ENCODE measurements at regions not wholly inside any gene's neighbourhood (a gene's known extent, or its start where the extent isn't known, plus 50 kb on each side); places are given as distances from the start of the nearest gene placed in this dataset.
"Not testable (repeated sequence)": the region's sequence is repeated elsewhere in the genome, so short reads cannot be mapped to it uniquely, and the experiment has no call there.

DNA sequence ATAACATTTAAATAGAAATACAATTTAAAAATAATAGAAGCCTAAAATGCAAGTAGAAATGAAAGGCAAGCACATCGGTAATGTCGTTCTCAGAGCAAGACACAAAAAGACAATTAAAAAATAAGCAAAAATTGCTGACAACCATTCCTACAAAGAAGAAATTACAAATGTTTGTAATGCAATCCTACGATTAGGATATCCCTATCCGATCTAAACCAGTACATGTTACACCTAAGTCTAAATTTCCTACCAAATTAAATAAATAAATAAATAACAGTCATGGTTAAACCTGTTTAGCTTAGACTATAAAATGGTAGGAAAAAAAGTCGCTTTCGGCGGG lies 90.0 kb downstream of the ANXA2R start:
- no peak for DNase-seq (ENCODE audit: low read depth in 1 of 2, low spot score in 1 of 2)

DNA sequence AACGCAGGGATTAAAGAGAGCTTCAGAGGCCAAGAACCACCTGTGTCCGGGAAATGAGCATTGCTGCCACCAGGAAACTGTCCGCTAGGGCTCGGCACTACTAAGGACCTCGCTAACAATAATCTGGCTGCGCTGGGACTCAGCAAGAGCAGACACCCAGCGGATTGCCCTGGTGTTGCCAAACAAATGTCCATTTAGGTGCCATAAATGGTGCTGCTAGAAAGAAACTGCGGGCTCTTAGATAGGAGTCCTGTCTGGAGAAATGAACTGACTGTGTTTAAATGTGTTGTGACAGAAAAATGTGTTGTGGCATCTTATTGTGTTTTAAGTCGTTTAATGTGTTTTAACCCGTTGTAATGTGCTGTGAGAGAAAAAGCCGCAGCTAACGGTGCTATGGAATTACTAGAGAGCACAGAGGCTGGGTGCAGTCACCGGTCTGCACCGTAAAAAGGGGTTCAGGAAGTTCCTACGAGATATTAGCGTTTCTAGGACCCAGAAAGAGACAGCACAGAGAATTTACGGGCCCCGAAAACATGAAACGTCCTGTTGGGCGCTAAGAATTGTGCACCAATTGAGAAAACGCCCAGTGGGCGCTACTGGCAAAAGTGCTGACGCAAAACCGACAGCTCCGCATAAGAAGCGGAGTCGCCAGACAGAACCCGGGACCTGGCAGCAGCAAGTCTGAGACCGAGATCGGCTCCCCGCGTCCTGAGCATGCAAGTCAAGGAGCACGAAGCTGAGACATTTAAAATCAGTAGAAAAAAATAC lies 90.6 kb downstream of the ANXA2R start:
- peak in 1 of 2 donors; percentile 19 for DNase-seq (ENCODE audit: low read depth in 1 of 2, low spot score in 1 of 2)

DNA sequence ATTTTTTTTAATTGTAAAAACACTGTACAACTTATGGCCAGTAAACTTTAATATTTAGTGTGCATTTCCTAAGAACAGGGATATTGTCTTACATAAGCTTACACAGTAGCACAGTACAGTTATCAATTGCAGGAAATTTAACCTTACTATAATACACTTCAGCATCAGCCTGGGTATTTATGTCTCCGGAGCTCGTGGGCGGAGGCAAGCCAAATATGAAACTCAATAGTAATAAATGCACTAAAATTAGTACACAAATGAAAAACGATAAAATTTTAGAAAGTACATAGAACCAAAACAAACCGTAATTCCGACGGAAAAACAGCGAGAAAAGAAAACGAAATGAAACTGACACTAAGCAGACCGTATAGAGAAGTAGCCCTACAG lies 91.2 kb downstream of the ANXA2R start:
- no peak for DNase-seq (ENCODE audit: low read depth in 1 of 2, low spot score in 1 of 2)

DNA sequence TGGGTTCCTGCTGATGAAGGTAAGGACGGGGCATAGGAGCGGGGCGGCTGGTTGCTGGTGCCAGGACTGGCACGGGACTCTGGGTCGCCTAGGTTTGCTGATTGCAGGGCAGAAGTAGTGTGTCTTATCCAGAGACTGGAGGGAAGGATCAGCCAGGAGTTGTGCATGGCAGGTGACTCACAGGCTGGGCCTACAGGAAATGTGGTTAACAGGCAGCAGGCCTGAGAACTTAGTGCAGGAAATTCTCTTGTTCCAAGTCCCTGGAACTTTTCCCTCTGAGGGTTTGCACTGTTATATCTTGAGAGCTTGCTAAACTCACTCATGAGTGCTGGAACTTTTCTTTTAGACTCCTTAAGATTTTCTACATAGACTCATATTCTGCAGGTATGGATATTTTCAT lies 95.1 kb downstream of the ANXA2R start:
- no peak for DNase-seq (ENCODE audit: low read depth in 1 of 2, low spot score in 1 of 2)

DNA sequence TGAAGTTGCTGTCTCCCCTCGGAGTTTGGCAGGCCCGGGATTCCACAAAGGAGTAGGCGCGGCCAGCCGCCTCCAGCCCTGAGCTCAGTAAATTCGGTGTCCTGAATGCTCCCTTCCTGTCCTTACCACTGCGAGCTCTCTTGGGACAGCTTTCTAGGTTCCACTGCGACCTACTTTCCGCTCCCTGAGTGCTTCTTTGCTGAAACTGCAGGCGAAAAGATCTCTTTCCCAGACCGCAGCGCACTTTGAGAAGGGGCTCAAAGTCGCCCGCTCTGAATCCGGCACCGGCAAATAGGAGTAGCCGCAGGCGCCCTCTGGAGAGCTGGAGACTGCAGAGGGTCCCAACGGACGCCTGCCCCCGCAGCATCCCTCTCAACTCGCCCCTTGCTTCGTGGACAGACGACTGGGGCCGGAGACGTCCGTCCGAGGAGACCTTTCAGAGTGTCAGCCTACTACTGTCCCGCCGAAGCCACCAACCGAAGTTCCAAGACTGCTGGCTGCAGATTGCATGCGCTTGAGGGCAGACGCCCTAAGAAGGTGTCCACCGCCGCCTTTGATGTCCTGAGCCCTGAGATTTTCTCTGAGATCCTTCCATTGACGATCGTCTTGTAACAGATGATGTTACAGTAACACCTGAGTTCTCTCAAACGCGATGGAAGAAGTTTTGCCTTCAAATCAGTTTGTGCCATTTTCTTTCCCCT lies 96.0 kb downstream of the ANXA2R start:
- DNase-seq (ENCODE audit: low read depth in 1 of 2, low spot score in 1 of 2), result no peak

DNA sequence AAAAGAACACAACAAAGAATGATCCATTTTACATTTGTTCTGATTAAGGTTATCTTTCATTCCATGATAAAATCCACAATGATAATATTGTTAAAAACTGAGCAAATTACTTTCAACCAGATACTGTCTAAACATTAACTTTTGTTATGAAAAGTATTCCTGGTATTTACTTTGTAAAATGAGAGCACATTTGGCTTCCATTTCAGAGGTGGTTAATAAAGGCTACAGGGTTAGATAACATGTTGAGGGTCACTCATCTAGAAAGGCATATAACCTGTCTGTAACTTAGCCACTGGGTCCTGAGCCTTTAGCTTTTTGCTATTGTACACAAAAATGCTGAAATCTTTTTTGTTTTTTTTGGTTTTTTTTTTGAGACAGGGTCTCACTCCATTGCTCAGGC lies 99.3 kb downstream of the ANXA2R start:
- DNase-seq (ENCODE audit: low read depth in 1 of 2, low spot score in 1 of 2), result no peak

DNA sequence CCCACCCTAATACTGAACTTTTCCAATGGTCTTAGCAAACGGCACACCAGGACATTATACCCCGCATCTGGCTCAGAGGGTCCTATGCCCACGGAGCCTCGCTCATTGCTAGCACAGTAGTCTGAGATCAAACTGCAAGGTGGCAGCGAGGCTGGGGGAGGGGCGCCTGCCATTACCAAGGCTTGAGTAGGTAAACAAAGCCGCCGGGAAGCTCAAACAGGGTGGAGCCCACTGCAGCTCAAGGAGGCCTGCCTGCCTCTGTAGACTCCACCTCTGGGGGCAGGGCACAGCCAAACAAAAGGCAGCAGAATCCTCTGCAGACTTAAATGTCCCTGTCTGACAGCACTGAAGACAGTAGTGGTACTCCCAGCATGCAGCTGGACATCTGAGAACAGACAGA lies 108.1 kb downstream of the ANXA2R start:
- DNase-seq (ENCODE audit: low read depth in 1 of 2, low spot score in 1 of 2), result not testable (repeated sequence)

DNA sequence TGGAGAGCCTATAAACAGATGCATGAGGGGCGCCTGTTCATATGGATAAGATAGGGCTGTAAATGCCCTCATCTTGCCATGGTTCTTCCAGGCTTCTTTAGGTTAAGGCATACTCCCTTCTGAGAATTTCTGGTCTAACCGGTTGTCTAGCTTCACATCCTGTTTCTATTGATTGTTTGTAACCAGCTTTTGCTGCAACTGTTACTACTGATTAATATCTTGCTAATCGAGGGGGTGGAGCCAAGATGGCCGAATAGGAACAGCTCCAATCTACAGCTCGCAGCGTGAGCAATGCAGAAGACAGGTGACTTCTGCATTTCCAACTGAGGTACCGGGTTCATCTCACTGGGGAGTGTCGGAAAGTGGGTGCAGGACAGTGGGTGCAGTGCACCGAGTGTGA lies 108.7 kb downstream of the ANXA2R start:
- not testable (repeated sequence) for DNase-seq (ENCODE audit: low read depth in 1 of 2, low spot score in 1 of 2)

DNA sequence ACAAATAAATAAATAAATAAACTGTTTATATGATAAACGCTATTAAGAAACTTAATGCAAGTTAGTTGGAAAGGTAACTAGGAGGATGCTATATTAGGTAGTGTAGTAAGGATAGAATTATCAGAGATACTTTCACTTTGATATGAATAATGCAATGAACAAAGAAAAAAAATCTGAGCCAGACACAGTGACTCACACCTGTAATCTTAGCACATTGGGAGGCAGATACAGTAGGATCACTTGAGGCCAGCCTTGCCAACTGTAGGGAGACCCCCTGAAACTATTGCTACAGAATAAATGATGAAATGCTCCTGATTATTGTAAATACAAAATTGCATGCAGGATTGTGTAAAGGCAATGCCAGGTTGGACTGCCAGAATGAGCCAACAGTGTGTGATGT lies 109.2 kb downstream of the ANXA2R start:
- no peak for DNase-seq (ENCODE audit: low read depth in 1 of 2, low spot score in 1 of 2)

DNA sequence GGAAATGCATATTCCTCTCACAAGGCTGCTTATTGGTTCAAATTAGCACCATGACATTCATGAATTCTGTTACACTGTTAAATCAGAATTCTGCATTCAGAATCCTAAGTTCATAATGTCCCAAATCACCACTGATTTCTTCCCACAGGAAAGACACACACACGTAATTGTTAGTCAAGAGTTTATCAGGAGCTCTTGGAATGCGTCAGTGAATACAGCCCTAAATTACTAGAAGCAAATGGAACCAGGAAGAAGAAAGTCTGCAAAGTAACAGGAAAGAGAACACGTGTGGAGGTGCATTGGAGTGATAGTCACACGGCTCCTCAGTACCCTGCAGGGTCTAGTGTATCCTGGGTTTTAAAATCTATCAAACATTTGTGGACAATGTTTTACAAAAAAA lies 110.2 kb downstream of the ANXA2R start:
- DNase-seq (ENCODE audit: low read depth in 1 of 2, low spot score in 1 of 2), result no peak

DNA sequence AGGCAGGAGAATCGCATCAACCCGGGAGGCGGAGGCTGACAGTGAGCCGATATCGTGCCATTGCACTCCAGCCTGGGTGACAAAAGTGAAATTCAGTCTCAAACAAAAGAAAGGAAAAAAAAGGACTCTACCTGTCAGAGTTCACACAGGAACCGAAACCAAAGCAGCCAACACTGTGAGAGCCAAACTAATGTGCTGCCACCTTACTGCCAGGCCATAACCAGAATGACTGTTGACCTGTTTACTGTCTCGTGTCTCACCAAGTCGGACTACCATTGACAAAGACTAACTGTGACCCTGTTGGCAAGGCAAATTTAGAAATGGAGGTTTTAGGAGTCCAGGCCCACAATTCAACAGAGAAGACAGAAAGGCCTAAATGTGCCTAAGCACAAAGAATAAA lies 112.4 kb downstream of the ANXA2R start:
- DNase-seq (ENCODE audit: low read depth in 1 of 2, low spot score in 1 of 2), result no peak

DNA sequence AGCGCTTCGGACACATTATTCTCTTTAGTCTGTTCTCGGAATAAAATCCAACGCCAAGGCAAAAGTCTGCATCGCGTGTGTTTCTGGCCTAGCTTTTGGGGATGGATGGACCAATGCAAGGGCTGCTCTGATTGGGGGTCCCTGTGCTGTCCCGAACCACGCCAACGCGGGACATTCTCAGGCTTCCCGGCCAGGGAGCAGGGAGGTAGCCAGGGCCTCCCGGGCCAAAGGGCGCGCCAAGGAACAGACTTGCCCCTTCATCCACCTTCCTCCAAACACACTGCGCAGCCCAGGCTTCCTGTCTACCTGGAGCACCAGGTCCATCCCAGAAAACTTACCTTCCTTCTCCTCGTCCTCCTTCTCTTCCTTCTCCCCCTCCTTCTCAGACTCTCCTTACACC lies 113.0 kb upstream of the SELENOP start:
- DNase-seq (ENCODE audit: low read depth in 1 of 2, low spot score in 1 of 2), result no peak

DNA sequence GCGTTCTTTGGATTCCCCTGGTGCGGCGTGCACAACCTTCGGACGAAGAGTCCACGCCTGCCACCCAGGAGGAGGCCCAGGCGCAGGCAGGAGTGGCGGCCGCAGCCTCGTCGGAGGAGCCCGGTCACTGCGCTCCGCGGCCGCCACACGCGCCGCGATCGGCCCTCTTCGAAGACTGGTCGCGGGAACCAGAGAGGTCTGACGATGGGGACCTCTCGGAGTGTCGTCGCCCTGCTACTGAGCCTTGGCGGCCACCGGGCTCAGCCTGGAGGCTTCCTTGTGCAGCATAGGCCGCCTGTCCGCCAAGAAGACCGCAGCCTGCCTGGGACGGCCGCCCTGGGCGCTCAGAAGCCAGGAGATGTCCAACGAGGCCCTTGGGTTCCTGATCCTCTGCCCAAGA lies 112.5 kb upstream of the SELENOP start:
- DNase-seq (ENCODE audit: low read depth in 1 of 2, low spot score in 1 of 2), result no peak

DNA sequence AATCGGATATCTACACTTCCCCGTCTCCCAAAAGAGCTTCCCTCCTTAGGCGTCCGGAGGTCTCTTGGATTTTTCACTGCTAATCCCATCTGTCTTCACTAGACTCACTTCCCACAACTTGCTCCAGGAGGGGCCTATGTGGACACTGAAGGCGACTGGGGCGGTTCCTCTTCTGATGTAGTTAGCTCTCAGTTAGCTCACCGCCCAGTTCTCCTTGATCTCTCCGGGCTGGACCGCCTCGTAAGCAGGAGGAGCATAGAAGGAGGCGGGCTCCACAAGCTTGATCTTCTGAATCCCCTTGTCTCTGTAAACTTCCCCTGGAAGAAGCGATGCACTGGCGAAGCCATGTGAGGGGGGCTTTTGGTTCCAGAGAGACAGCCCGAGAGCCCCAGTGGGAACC lies 112.0 kb upstream of the SELENOP start:
- no peak for DNase-seq (ENCODE audit: low read depth in 1 of 2, low spot score in 1 of 2)

DNA sequence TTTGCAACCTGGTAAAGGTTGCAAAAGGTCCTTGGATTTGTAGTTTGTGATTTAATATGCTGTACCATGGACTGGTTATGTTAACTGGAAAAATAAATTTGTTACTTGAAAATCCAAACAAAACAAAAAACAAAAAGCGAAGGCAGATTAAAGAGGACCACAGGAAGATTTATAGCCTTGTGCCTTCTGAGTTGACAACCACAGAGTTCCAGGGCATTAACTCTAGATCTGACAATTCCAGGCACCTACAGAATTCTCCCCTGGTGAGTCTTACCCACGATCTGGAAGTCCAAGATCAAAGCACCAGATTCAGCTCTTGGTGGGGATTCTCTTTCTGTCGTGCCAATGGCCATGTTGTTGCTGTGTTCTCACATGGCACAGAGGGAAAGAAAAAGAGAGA lies 107.9 kb upstream of the SELENOP start:
- DNase-seq (ENCODE audit: low read depth in 1 of 2, low spot score in 1 of 2), result no peak

DNA sequence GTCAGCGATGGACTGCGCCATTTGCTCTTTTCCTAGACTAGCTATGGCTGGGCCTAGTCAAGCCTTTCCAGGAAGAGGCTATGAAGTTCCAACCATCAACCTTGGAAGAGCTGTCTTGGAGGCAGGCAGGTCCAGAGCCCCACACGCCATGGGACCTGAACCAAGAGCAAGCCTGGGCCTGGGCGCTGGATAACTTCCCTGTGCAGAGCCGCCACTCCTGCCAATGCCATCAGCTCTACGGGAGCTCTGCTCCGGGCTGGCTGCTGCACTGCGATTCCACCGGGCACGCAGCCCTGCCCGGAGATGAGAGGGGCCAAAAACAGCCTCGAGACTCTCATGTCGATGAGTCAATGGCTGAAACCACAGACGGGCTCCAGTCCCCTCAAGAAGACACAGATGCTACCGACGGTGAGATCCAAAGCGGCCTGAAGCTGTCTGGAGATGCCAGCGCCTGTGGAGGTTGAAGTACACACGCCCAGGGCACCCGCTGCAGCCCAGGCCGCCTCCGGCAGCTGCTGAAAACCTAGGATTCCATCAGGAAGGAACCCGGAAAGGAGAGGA lies 103.7 kb upstream of the SELENOP start:
- no peak for DNase-seq (ENCODE audit: low read depth in 1 of 2, low spot score in 1 of 2)

DNA sequence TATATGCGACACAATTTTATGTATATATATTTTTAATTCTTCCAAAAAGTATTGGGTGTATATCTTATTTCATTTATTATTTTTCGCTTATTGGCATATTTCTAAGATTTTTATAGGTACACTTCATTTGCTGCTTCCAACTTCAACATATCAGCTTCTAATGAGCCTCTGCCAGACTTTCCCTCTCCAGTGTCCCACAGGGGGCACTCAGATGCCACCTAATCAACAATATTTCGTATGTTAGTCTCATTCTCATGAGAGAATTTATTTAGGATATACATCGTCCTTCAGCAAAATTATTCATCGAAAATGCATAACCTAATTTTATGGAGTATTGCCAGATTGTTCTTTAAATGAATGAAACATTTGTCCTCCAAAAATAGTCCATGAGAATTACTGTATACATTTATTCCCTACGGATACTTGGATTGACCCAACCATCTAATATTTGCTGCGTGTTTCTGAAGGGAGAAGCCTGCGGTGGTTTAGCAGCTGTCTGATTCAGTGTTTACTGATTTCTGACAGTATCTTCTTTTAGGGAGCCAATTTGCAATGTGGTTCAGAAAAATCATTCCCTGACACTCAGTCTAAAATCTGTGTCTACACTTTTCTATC lies 100.6 kb upstream of the SELENOP start:
- DNase-seq (ENCODE audit: low read depth in 1 of 2, low spot score in 1 of 2), result peak in 1 of 2 donors; percentile 16

DNA sequence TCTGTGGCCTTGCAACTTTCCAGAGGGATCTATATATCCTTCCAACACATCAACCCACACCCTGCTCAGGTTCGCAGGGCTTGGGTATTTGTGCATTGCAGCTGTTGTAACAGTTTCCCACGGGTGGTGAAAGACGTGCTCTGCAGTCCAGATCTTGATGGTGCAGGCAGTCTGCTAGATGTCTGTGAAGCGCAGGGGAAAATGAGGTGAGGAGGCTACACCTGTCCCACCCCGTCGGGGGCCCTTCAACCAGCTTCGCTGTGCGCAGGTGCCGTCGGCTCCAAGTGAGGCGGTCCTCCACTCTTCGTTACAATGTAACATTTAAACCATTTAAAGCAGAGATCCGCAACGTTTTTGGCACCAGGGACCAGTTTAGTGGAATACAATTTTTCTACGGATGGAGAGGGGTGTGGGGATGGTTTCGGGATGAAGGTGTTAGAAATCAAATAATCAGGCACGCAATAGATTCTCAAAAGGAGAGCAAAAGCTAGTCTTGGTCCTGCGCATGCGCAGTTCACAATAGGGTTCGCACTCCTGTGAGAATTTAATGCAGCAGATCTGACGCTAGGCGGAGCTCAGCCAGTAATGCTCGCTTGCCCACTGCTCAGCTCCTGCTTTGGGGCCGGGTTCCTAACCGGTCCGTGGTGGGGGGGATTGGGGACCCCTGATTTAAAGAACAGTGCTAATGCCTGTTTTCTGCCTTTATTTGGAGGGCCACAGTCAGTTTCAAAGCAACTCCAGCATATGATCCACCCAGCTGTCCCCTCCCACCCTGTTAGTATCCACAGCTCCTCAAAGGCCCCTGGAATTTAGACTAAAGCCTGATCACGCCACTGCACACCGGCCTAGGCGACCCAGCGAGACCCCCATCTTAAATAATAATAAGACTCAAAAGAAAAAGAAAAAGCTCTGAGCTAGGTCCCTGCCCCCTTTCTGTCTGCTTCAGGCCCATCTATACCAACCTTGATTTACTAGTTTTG lies 97.1 kb upstream of the SELENOP start:
- peak; percentile 72 to 80 for DNase-seq (ENCODE audit: low read depth in 1 of 2, low spot score in 1 of 2)

DNA sequence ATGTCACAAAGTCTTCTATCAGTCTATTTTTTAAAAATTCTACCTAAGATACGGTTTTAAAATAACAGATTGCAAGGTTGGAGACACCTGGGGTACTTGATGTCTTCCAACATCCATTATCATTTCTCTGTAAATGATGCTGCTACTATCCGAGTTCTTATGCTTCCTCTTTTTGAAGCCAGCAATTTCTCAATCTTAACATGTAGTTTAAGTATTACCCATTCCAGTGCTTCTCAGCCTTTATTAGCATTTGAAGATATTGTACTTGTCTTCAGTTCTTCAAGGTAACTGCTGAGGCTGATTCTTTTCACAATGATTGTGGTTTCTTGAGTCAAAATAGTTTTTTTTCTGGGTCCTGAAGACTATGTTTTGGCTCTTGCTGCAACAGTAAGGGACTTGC lies 96.4 kb upstream of the SELENOP start:
- no peak for DNase-seq (ENCODE audit: low read depth in 1 of 2, low spot score in 1 of 2)

DNA sequence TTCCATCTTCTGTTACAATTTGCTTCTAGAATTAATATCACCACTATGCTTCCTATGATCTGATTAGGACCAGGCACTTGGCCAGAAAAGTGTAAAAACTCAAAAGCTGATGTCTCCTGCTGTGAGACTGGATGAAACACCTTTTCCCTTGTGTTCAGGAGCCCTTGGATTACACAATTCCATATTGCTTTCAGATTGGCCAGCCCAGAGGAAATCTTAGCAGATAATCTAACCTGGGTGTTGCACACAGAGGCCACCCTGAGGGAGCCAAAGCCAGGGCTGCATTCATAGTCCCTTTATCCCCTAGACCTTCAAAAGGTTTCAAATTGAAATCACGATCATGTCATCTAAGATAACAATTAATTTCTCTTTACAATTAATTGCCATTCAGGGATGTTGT lies 94.1 kb upstream of the SELENOP start:
- no peak for DNase-seq (ENCODE audit: low read depth in 1 of 2, low spot score in 1 of 2)

DNA sequence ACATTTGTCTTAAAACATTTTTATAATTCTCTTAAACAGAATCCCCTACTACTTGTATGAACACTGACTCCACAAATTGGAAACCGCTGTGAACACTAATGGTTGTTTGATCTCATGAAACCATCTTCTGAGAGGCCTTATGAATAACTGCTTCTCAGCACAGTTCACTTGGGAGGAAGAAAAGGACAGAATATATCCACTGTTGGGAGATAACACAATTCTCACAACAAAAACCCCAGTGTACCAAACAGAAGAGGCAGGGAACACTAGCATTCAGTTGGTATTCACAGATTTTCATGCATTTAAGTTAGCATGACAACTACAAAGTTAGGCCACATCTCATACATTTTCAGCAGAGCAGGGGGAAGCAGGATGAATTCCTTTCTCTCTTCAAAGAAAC lies 89.0 kb upstream of the SELENOP start:
- no peak for DNase-seq (ENCODE audit: low read depth in 1 of 2, low spot score in 1 of 2)
